DND-41 (cell line): ENCODE measurements at regions not wholly inside any gene's neighbourhood (a gene's known extent, or its start where the extent isn't known, plus 50 kb on each side); places are given as distances from the start of the nearest gene placed in this dataset.

Source experiments
- CTCF ChIP-seq: IDR thresholded peaks from 2 replicates; pipeline ENCODE4 v1.5.1; 2012; ENCODE audit warnings: borderline replicate concordance, low read length, moderate library complexity, mild to moderate bottlenecking; ENCODE audit not compliant: poor library complexity, severe bottlenecking; ENCODE audit errors: extremely low read depth
- EZH2 ChIP-seq: IDR thresholded peaks from 3 replicates; pipeline ENCODE4 v1.6.1; 2012; ENCODE audit warnings: borderline replicate concordance, low read depth, mild to moderate bottlenecking, moderate library complexity, low read length, inconsistent platforms; ENCODE audit not compliant: severe bottlenecking

GRCh38 chr15:77540312-77541060 lies 92.2 kb downstream of the LINGO1 start:
- TF ChIP-seq CTCF (no peak), EZH2 (no peak)
